Loucy (cell line): ENCODE measurements at regions not wholly inside any gene's neighbourhood (a gene's known extent, or its start where the extent isn't known, plus 50 kb on each side); places are given as distances from the start of the nearest gene placed in this dataset.

Source experiments
- CTCF ChIP-seq: fragments of 200-600 bp; sonication (generic); conservative IDR thresholded peaks from 2 replicates; pipeline ENCODE4 v1.5.1; 2014; ENCODE audit warnings: mild to moderate bottlenecking, antibody characterized with exemption, low read length
- EZH2phosphoT487 ChIP-seq: fragments of 200-600 bp; IDR thresholded peaks from 2 replicates; pipeline ENCODE4 v1.6.1; 2018; ENCODE audit warnings: antibody characterized with exemption, mild to moderate bottlenecking, moderate library complexity, borderline replicate concordance

- TF ChIP-seq CTCF (no peak), EZH2phosphoT487 (no peak)
Observed at GRCh38 chr2:21281384-21281783, 157.6 kb downstream of the TDRD15 start.
